Activated CD8-positive, alpha-beta memory T cell treated with anti-CD3 and anti-CD28 coated beads for 1 hour (primary cell): ENCODE measurements at regions not wholly inside any gene's neighbourhood (a gene's known extent, or its start where the extent isn't known, plus 50 kb on each side); places are given as distances from the start of the nearest gene placed in this dataset.
"Not testable (repeated sequence)": the region's sequence is repeated elsewhere in the genome, so short reads cannot be mapped to it uniquely, and the experiment has no call there.

Experiments
- DNase-seq, 2 donors: peaks; one replicate each; pipeline ENCODE4 v3.0.0-alpha.2; 2020; ENCODE audit warnings: low read depth in 1 of 2; ENCODE audit errors: extremely low read depth in 1 of 2

- DNase-seq: no peak
Measured at GRCh38 chr1:66455446-66455845, 78.5 kb upstream of the SGIP1 start.

GRCh38 chr1:66460776-66461175, 73.2 kb upstream of the SGIP1 start:
- DNase-seq: no peak

- DNase-seq: no peak
Measured at GRCh38 chr1:66462313-66462712, 71.6 kb upstream of the SGIP1 start.

GRCh38 chr1:66464351-66464750, 69.6 kb upstream of the SGIP1 start:
- no peak for DNase-seq

GRCh38 chr1:66464802-66465201, 69.2 kb upstream of the SGIP1 start:
- DNase-seq: no peak

GRCh38 chr1:66466695-66467094, 67.3 kb upstream of the SGIP1 start:
- DNase-seq: not testable (repeated sequence)

- DNase-seq: no peak
Measured at GRCh38 chr1:66468722-66469121, 65.2 kb upstream of the SGIP1 start.

- DNase-seq: no peak
Measured at GRCh38 chr1:66475940-66476339, 58.0 kb upstream of the SGIP1 start.

- no peak for DNase-seq
Measured at GRCh38 chr1:66476774-66477173, 57.2 kb upstream of the SGIP1 start.

GRCh38 chr1:66478116-66478515, 55.8 kb upstream of the SGIP1 start:
- DNase-seq: no peak

GRCh38 chr1:66480162-66480561, 53.8 kb upstream of the SGIP1 start:
- DNase-seq: no peak

GRCh38 chr1:66481215-66481614, 52.7 kb upstream of the SGIP1 start:
- DNase-seq: not testable (repeated sequence)
